Sigmoid colon (tissue), 3 donors: ENCODE measurements at regions not wholly inside any gene's neighbourhood (a gene's known extent, or its start where the extent isn't known, plus 50 kb on each side); places are given as distances from the start of the nearest gene placed in this dataset.

Source experiments
- CTCF ChIP-seq, 4 experiments: fragments of 450-650 bp in 3 of 4; fragments of 200-600 bp in 1 of 4; IDR thresholded peaks; one replicate each; pipeline ENCODE4 v1.5.1; 2016 to 2019; ENCODE audit warnings: antibody characterized with exemption in 4 of 4, mild to moderate bottlenecking in 3 of 4, moderate library complexity in 2 of 4
- POLR2A ChIP-seq, 2 donors: fragments of 450-650 bp; IDR thresholded peaks; one replicate each; pipeline ENCODE4 v1.6.1; 2016; ENCODE audit warnings: antibody characterized with exemption in 2 of 2, mild to moderate bottlenecking in 2 of 2, moderate library complexity in 2 of 2

GRCh38 chr15:35139822-35140221 lies 54.7 kb upstream of the NANOGP8 start:
- TF ChIP-seq CTCF (IDR thresholded peaks at IDR 0.05) (no peak), POLR2A (IDR thresholded peaks at IDR 0.05) (no peak)
